ENCODE measurements at regions not wholly inside any gene's neighbourhood (a gene's known extent, or its start where the extent isn't known, plus 50 kb on each side); places are given as distances from the start of the nearest gene placed in this dataset.

DNA sequence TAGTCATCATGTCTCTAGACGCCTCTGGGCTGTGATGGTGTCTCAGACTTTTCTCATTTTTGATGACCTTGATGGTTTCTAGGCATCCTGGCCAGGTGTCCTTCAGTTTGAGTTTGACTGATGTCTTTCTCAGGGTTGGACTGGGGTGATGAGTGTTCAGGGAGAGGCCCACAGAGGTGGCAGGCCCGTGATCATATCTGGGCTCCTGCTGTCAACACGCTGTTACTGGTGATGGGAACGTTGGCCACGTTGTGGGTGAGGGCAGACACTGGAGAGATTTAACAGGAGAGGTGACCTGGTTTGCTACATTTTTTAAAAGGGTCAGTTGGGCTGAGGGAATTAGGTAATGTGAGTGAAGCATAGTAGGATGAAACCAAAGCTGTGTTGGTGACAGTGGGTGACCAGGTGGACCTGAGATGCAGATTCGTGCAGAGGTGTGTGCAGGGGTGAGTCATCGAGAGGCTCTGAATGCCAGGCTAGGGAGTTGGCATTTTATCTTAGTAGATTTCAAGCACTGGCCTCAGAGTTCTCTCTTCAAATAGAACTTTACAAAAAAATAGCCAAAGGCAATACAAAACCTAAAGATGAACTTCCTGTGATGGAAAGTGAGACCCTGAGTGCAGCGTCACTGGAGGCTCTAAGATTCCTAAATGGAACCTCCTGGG, 174.1 kb downstream of the CDH26 start:
- FAIRE-seq = no peak

DNA sequence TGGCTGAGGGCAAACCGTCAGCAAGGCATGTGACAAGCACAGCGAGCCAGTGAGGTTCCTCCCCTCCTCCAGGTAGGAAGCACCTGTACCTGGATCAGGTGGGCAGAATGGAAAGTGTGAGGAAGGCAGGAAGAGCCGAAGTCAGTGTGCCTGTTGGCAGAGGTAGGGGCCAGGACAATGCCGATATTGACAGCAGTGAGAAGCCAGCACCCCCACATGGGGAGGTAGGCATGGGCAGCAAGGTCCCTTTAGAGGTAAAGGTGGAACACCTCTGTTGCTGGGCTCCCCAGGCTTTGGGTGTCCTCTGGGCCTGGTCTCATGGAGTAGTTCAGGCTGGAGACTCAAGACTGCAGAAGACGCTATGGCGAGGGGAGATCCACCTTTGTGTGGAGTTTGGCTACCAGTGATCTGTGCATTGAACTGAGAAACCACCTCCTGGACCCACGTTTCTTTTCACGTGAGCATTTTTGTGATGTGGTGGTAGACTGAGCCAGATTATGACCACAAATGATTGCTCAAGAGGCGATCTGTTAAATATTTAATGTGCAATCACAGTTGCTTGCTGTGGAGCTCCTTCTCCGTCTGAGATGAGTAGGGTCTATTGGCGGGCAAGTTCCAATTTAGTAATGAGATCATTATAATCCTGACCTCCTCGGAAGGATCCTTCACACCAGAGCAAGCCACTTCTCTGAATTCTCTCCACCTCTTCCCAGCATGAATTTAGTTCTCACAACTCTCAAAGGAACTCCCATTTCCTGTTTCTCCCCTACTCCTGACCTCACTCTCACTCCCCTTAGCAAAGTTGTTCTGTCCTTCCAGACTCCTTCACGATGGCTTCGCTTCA, 174.8 kb downstream of the CDH26 start:
- FAIRE-seq = no peak

DNA sequence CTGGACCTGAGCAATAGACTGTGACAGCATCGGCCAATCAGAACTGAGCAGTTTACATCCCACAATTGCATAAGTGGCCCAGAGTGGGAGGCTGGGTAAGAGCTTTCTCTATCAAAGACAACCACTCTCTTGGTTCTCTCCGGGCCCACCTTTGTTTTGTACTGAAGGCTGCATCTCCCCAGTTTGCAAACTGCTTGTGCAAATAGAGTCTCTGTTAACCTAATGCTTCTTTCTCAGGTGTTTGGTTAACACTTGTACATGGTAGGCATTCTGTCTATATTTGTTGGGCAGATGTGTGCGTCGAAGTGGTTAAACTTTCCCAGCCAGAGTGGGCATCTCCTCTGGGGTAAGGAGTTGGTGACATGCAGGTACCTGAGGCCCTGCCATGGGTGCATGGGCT, 177.1 kb downstream of the CDH26 start:
- no peak for FAIRE-seq

DNA sequence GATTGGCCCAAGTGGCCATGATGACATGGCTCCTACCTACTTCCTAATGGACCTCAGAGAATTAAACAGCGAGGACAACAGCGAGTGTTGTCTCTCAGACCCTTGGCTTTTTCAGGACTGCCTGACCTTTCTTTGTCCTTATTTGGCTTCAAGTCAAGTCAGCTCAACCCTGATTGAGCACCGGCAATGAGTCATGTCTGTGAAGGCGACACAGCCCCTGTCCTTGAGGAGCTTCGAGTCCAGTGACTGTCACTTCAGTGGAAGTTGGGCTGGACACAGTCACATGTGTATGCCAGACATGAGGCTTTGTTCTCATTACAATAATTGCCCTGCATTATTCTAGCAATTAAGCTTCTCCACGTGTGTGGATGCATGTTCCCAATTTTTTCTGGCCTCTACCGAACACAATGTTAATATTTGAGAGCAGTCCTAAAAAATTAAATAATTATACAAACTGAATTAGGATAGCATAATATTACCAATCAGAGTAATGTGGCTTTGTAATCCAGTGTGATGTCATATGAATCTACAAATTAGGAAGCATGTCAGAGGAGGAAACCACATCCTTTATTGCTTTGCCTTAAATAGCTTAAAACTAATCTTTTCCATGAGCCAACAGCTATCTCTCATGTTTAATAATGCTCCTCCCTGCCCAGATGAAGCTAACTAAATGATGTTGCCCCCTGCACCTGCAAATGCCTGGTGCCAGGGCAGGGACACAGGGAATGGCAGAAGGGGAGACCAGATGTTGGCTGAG, 178.6 kb downstream of the CDH26 start:
- FAIRE-seq = no peak

DNA sequence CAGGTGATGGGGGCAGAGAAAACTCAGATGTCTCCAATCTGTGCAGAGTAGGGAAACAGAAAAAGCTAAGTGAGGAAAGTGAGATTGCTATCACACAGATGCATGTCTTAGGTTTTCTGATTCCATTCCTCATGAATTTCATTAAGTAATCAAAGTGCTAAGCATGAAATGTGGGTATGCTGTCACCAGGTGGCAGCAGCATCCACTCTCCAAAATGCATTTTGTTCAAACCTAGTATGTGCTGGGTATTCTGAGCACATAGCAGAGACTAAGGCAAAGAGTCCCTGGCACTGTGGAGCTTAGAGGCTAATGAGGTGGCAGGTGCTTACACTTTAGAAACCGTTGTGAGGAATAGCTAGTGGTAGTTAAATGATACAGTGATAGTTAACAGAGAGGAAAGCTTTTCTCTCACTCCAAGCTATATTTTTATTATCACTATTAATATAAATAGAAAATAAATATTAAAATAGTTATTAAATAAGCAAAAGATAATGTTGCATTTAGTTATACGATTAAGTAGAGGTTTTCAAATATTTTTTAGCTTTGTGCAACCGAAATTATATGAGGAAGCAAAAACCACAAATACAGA, 179.5 kb downstream of the CDH26 start:
- FAIRE-seq = no peak

DNA sequence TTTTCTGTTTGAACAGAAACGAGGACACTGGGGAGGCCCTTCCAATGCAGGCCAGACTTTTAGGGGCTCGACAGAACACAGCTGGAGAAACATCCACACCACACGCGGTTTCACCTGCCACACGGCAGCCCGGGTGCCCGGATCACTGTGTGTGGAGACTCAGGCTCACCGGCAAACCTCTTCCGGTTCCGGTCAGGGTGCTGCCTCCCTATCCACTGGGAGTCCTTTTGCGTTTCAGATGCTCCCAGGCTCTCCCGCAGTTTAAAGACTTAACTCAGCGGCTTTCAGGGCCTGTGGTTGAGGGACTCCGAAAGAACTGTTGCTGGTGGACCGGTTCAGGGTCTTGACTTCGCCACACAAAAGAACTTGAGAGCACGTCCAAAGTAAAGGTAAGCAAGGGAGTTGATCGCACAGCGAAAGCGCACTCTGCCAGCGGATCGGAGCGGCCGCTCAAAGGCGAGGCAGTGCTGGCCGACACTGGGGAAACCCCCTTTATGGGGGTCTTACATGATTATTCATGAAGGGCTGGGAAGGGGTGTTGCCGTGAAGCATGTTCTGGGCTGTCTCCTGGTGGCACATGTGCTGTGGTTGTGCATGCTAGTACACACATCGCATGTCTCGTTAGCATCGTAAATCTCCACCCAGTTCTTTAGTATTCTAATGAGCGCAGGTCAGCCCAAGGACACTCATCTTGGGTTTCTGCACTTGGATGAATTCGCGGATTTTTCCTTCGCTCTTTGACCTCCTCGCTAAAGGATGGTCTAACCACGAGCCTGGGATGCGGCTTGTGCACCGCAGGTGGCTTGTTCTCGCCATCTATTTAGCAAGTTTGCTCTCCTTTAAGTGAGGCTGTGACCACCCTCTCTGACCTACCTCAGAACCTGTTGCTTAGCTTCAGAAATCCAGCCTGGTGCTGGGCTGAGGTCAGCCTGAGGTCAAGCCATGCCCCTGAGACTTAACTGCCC, 180.3 kb downstream of the CDH26 start:
- FAIRE-seq = no peak

DNA sequence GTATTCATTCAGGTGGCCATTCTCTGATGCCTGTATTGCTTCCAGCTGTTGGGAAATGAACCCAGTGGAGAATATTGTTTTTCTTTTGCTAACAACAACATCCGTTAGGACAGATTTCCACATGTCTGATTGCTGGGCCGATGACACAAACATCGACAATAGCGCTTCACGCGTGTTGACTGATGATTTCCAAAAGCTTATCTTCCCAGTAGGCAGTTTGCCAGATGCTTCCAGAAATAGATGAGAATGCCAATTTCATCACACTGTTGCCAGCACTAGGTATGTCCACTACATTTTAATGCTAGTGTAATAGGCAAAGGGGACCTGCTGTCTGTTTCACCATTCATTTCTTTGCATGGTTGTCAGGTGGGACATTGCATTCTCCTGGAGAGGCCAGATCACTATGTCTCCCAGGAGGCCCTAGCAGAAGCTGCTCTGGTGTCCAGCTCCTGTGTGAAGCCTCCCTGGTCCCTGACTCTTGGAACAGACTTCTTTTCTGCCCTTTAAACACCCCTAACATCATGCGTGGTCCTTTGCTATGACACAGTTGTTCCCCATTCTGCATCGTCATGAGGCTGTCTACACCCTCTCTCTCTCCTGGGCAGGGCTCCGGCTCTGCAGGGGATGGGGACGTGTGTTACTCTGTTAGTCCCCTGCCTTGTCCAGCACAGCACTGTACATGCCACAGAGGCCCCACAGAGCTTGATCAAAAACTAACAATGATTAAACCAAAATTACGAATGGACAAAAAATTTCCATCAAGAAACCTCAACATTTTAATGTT, 181.6 kb downstream of the CDH26 start:
- no peak for FAIRE-seq

DNA sequence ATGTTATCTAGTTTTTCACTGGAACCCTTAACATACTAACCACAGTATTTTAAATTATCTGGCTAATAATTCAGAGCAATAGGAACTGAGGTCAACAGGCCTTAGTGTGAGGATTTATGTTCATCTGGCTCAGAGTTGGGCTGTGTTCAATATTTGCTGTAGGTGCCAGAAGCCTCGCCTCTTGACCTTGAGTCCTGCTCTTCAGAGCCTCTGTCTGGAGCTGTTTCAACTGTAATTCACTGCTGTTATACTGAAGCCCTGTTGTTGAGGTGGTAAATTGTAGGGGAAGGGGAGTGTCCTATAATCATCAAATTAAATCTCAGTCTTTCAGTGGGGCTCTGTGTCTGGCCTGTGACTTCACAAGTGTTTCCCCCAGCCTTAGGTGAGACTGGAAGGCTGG, 184.4 kb downstream of the CDH26 start:
- no peak for FAIRE-seq

DNA sequence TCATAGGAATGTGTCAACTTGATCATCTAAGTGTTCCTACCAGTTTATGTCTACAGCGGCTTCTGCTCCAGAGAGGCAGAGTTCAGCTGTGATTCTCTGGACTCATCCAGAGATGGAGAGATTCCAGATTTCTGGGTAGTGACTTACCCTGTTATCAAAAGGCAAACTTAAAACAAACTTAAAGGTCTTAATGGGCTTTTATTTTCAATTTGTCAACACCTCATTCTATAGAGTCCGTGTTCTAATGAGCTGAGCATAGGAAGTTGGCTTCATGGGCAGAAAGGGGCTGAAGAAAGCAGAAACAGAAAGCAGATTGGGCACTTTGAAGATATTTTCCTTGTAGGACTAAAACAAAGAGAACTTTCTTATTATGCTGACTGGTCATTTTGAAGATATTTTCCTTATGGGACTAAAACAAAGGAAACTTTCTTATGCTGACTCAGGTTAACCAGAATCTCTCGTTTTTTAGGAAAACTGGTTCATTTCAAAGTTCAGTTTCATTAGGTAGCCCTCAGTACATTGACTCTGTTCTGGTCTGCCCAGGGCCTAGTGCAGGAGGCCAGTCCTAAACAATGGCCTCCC, 185.1 kb downstream of the CDH26 start:
- no peak for FAIRE-seq

DNA sequence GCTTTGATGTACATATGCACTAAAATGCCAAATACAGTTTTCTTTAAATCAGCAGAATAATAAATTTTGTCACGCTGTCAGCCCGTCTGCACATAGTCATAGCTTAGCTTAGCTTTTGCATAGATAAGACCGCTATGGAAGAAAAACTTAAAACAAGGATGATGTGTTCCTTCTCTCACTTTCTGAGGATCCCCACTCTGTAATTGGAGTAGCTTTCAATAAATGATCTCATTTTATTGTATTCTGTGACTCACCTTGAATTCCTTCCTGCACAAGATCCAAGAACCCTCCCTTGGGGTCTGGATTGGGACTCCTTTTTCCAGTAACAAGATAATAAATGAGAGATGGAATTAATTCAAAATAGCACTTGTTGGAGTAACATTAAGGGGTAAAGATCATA, 186.2 kb downstream of the CDH26 start:
- FAIRE-seq = no peak

DNA sequence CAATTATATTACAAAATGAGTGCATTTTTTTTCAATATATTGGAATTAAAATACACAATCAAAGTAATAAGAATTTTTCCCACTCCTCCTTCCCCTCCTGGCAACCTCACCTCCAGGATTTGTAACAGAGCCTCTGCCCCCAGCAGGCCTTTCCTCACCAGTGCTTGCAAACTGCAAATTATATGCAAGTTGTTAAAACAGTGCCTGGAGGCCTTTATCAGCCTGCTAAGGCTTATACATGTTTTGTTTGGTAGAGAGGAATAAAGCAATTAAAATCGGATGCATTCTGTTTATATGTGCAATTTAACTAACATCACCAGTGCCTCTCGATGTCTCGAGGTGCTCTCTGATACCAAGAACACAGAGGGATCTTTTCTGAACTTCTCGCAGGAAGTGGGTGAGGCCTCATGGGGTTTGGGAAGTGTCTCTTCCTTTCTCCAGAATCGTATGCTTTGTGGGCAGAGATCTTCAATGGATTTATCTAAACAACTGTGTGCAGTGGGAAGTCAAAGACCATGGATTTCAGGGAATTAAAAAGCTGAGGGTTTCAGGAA, 186.8 kb downstream of the CDH26 start:
- FAIRE-seq = no peak

DNA sequence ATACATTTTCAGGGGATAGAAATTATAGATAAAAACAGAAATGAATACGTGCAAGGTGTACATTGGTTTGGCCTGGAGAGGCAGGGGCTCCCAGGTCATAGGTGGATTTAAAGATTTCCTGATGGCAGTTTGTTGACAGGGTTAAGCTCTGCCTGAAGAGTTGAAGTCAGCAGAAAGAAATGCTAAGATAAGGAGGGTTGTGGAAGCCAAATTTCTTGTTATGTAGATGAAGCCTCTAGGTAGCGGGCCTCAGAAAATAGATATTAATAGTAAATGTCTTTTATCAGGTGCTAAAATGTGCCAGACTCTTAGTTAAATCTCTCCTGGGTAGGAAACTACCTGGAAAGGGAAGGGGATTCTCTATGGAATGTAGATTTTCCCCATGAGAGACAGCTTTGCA, 188.8 kb downstream of the CDH26 start:
- no peak for FAIRE-seq

DNA sequence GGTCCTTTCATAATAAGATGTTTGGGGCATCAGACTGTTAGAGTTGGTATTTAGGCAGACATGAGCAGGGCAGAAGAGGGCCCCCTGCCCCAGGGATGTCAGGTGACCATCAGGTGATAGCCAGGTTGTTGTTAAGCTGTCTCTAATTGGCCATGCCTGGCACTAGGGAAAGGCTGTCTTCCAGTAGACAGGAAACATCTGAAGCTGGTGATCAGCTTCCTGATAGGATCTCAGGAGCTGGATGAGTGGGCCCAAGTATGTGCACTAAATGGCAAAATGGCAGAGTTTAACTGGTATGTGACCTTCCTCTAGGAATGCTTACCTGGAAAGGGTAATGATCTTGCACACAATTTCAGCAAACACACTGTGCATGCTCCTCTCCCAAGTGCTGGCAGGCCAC, 190.7 kb downstream of the CDH26 start:
- FAIRE-seq = no peak

DNA sequence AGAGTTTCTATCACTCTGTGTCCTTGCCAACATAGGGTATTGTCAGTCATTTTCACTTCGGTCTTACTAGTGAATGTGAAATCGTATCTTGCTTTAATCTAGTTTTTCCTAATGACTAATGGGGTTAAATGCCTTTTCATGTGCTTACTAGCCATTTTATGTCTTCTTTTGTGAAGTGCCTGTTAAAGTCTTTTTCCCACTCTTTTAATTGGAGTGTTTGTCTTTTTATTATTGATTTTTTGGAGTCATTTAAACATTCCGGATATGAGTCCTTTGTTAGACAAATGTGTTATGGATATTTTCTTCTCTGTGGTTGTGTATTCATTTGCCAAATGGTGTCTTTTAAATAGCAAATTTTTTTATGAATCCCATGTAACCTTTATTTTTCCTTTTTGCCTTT, 194.6 kb downstream of the CDH26 start:
- no peak for FAIRE-seq

DNA sequence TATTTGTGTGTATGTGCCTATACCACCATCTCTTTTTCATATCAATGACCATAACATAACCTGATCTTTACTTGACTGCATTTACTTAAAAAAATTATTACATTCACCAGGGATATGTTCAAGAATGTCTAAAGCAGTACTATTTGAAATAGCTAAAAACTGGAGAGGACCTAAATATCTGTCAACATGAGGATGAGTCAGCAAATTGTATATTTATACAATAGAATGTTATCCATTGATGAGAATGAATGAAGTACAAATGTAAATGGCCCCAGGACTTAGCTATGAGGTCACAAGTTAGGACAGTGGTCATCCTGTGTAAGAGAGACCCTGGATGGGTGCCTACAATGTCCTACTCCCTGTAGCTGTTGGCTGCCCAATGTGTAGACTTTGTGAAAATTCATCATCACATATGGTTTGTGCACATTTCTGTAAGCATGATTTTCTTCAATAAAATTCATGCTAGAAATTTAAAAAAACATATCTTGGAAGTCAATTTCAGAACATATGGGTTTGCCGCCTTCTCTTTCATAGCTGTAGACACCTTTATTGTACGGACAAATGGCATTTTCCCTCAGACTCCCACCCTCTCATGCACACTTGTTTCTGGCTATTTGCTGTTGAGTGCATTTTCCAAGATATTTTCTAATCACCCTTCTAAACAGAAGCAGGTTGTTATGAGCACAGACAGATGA, 202.4 kb downstream of the CDH26 start:
- FAIRE-seq = no peak

DNA sequence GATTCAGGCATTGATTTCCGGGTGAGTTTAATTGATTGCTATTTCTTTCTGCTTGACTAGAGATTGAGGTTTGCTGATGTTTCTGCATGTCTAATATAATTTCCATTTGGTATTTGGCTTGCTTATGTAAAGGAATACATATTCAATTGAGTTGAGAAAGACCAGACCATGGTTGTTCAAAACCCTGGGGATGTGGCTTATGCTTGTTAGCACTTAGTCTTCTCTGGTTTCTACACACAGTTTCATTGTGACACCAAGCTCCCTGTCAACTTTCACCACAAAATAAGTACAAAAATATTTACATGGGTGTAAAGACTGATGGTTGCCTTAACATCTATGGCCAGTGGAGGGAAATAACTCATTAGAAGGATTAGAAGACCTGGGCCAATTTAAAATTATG, 209.6 kb downstream of the CDH26 start:
- FAIRE-seq = no peak

DNA sequence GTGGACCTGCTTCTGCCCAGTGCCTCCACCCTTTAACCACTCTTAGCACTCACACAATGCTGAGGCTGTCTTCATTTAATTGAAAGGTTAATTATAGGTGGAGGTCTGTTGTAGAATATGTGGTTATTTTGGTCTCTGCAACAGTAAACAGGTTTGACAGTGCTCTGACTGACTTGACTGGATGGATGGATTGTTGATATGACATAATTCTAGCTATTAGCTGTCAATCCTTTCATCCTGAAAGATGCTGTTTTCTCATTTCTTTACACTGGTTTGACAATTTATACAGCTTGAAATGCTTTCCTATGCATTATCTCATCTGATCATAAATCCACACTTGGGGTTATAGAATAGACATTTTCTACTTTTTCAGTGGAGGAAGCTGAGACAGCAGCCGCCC, 210.7 kb downstream of the CDH26 start:
- FAIRE-seq = no peak

DNA sequence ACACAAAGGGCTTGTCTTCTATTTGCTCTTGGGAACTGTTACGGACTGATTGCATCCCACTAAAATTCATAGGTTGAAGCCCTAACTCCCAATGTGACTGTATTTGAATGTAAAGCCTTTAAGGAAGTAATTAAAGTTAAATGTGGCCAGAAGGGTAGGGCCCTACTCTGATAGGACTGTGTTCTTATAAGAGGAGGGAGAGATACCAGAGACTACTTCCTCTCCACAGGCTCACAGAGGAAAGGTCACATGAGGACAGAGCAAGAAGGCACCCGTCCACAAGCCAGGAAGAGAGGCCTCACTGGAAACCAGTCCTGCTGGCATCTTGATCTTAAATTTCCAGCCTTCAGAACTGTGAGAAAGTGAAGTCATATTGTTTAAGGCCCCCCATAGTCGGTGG, 211.9 kb downstream of the CDH26 start:
- FAIRE-seq = no peak

DNA sequence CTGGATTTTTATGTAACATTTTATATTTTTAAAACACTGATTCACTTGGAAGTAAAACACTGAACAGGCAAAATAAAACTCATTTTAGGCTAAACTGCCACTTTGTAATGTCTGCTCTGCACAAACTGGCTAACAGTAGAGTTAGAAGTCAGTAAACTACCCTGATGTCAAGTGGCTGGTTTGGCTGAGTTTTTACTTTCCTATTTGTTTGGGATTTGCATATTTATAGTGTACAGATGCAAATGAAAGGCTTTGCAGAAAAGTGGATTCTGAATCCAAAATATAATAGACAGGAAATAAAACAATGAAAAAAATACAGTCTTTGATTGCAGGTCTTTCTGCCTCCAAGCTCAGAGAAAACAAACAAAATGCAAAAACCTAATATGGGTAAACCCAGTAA, 213.1 kb downstream of the CDH26 start:
- no peak for FAIRE-seq

DNA sequence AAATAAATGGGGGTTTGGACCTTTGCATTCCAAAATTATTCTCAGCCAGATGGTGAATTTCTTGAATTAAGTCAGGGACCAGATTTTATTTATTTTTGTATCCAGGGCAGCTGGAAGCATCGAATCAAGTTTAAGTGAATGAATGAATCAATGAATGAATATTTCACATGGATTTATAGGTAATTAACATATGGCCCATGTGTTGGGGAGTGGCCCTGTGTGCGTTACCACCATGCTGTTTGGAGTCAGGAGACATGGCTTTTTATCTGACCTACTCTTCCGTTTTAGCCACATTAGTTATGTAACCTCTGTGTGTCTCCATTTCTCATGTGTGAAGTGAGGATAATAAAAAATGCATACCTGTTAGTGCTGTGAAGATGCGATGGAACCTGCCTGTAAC, 213.5 kb downstream of the CDH26 start:
- no peak for FAIRE-seq

All from islet of Langerhans (tissue), 1 donor.